Right lobe of liver (tissue), 6 donors: ENCODE measurements at regions not wholly inside any gene's neighbourhood (a gene's known extent, or its start where the extent isn't known, plus 50 kb on each side); places are given as distances from the start of the nearest gene placed in this dataset.

ENCODE experiments used
- ATAC-seq, 4 donors: fragments of 200-7000 bp; cut with Tn5 transposase; one replicate each; pipeline ENCODE4 v1.9.1; 2020; ENCODE audit warnings: mild to moderate bottlenecking in 4 of 4, moderate library complexity in 4 of 4
- DNase-seq, 3 donors: peaks; one replicate each; pipeline ENCODE4 v3.0.0-alpha.2; 2020
- H3K27ac ChIP-seq, 3 donors: fragments of 200-600 bp; one replicate each; pipeline ENCODE4 v1.8.0; 2022
- H3K27me3 ChIP-seq, 2 donors: fragments of 200-600 bp; one replicate each; pipeline ENCODE4 v1.8.0; 2022
- H3K36me3 ChIP-seq, 4 donors: fragments of 200-600 bp; sonication (generic) in 1 of 4; one replicate each; pipeline versions ENCODE4 v1.5.1 to v1.8.0; 2017 to 2022; ENCODE audit warnings: control low read depth in 1 of 4
- H3K4me1 ChIP-seq, 4 donors: fragments of 200-600 bp; sonication (generic) in 1 of 4; one replicate each; pipeline versions ENCODE4 v1.5.1 to v1.8.0; 2017 to 2022; ENCODE audit warnings: control low read depth in 1 of 4
- H3K4me3 ChIP-seq, 3 donors: fragments of 200-600 bp; one replicate each; pipeline ENCODE4 v1.8.0; 2022
- H3K9me3 ChIP-seq, 4 donors: fragments of 200-600 bp; sonication (generic) in 1 of 4; one replicate each; pipeline versions ENCODE4 v1.5.1 to v1.8.0; 2017 to 2022; ENCODE audit warnings: control low read depth in 1 of 4
- CTCF ChIP-seq, 4 donors: fragments of 200-600 bp in 3 of 4; fragments of 450-650 bp in 1 of 4; IDR thresholded peaks; one replicate each; pipeline versions ENCODE4 v1.5.1 to v1.8.0; 2016 to 2022; ENCODE audit warnings: antibody characterized with exemption in 4 of 4, mild to moderate bottlenecking in 2 of 4
- POLR2A ChIP-seq: fragments of 450-650 bp; IDR thresholded peaks from one replicate; pipeline ENCODE4 v1.6.1; 2017; ENCODE audit warnings: antibody characterized with exemption, mild to moderate bottlenecking
- WGBS: methylation state at CpG from one replicate; pipeline ENCODE4 v1.1.6; 2018; ENCODE audit warnings: low coverage, low lambda C conversion rate; ENCODE audit not compliant: insufficient coverage; ENCODE audit errors: missing lambda C conversion rate; 5-methylcytosine and 5-hydroxymethylcytosine counted together
- intact Hi-C, 2 donors: fragments of 100-400 bp; cut with DNase I; formaldehyde crosslinking; loops; one replicate each; pipeline versions ENCODE4 v1.11.2 to v1.14.1; 2022
- donor health status: DM: no; HTN: yes; CAD: no.
- donor health status: DM: no; HTN: no; CAD: no.
- donor health status: DM: no; HTN: no; CAD: no.
- donor health status: DM: no; HTN: yes; CAD: no.
- donor health status: DM: no; HTN: yes; CAD: no.

GRCh38 chr1:147837129-147837963 lies 65.2 kb upstream of the GJA8 start:
- H3K36me3 ChIP-seq: no peaks in the 10 kb centered on the region
- intact Hi-C loops: no loop called here
- TF ChIP-seq POLR2A: no peak
- TF ChIP-seq CTCF (IDR thresholded peaks at IDR 0.05): no peak
- H3K27ac ChIP-seq: no peak overlapping the region
- no peaks in the 10 kb centered on the region for H3K27me3 ChIP-seq
- no peaks in the 10 kb centered on the region for H3K4me1 ChIP-seq
- no peak overlapping the region for H3K4me3 ChIP-seq
- DNase-seq (no peak), ATAC-seq (no peak)
- 41% methylated on average over 9 of the region's 11 CpGs for WGBS
- H3K9me3 ChIP-seq: no peaks in the 10 kb centered on the region

- no peak overlapping the region for H3K27ac ChIP-seq
- ATAC-seq (no peak), DNase-seq (no peak)
- intact Hi-C loops: no loop called here
- no peaks in the 10 kb centered on the region for H3K27me3 ChIP-seq
- H3K4me1 ChIP-seq: no peaks in the 10 kb centered on the region
- H3K4me3 ChIP-seq: no peak overlapping the region
- 43% methylated on average over 2 of the region's 2 CpGs for WGBS
- TF ChIP-seq CTCF (IDR thresholded peaks at IDR 0.05) (no peak), POLR2A (no peak)
- no peaks in the 10 kb centered on the region for H3K36me3 ChIP-seq
- no peaks in the 10 kb centered on the region for H3K9me3 ChIP-seq
These were observed 64.7 kb upstream of the GJA8 start for GRCh38 chr1:147837964-147838292.

- 90% methylated on average over 3 of the region's 4 CpGs for WGBS
These were observed 61.7 kb upstream of the GJA8 start for GRCh38 chr1:147840909-147841308.

GRCh38 chr1:147842578-147842977 lies 60.0 kb upstream of the GJA8 start:
- DNase-seq (no peak), ATAC-seq (no peak)
- Histone ChIP-seq H3K9me3 (no peaks in the 10 kb centered on the region), H3K36me3 (no peaks in the 10 kb centered on the region), H3K4me1 (no peaks in the 10 kb centered on the region), H3K27me3 (no peaks in the 10 kb centered on the region), H3K27ac (no peak overlapping the region), H3K4me3 (no peak overlapping the region)
- intact Hi-C loops: no loop called here
- 65% methylated on average over 2 of the region's 8 CpGs for WGBS
- TF ChIP-seq CTCF (IDR thresholded peaks at IDR 0.05) (no peak), POLR2A (no peak)

More at GRCh38 chr1:147840909-147841308, 61.7 kb upstream of the GJA8 start:
- H3K4me1 ChIP-seq: no peaks in the 10 kb centered on the region
- H3K9me3 ChIP-seq: no peaks in the 10 kb centered on the region
- no peak overlapping the region for H3K27ac ChIP-seq
- H3K4me3 ChIP-seq: no peak overlapping the region
- no peak for TF ChIP-seq CTCF (IDR thresholded peaks at IDR 0.05)
- TF ChIP-seq POLR2A: no peak
- DNase-seq: no peak
- ATAC-seq: peak in 1 of 4 donors; percentile 28
- no peaks in the 10 kb centered on the region for H3K27me3 ChIP-seq
- intact Hi-C loops: no loop called here
- no peaks in the 10 kb centered on the region for H3K36me3 ChIP-seq
